RWPE2 (cell line): ENCODE measurements at regions not wholly inside any gene's neighbourhood (a gene's known extent, or its start where the extent isn't known, plus 50 kb on each side); places are given as distances from the start of the nearest gene placed in this dataset.

ENCODE experiments used
- ATAC-seq: fragments of 200-7000 bp; cut with Tn5 transposase; 3 replicates; pipeline ENCODE4 v1.9.1; 2021; ENCODE audit warnings: low read depth
- DNase-seq: peaks from one replicate; pipeline ENCODE4 v3.0.0-alpha.2; 2020; ENCODE audit warnings: low spot score
- H3K27ac ChIP-seq: fragments of 450-650 bp; 2 replicates; pipeline ENCODE4 v1.5.1; 2017; ENCODE audit warnings: mild to moderate bottlenecking; ENCODE audit not compliant: poor library complexity, severe bottlenecking
- H3K27me3 ChIP-seq: fragments of 250-450 bp; sonication (Bioruptor Pico); 2 replicates; pipeline ENCODE4 v1.5.1; 2021; ENCODE audit warnings: mild to moderate bottlenecking, moderate library complexity; ENCODE audit not compliant: insufficient read depth, poor library complexity, severe bottlenecking
- H3K36me3 ChIP-seq: fragments of 250-450 bp; sonication (Bioruptor Pico); 2 replicates; pipeline ENCODE4 v1.5.1; 2020; ENCODE audit warnings: low read depth, mild to moderate bottlenecking, moderate library complexity
- H3K4me1 ChIP-seq: fragments of 250-450 bp; sonication (Bioruptor Pico); 2 replicates; pipeline ENCODE4 v1.5.1; 2021; ENCODE audit warnings: mild to moderate bottlenecking, moderate library complexity; ENCODE audit not compliant: insufficient read depth, poor library complexity, severe bottlenecking
- H3K4me3 ChIP-seq: fragments of 250-450 bp; sonication (Bioruptor Pico); 2 replicates; pipeline ENCODE4 v1.5.1; 2021; ENCODE audit warnings: mild to moderate bottlenecking, moderate library complexity; ENCODE audit not compliant: severe bottlenecking
- H3K9me3 ChIP-seq: fragments of 250-450 bp; sonication (Bioruptor Pico); 2 replicates; pipeline ENCODE4 v1.5.1; 2021; ENCODE audit warnings: mild to moderate bottlenecking, moderate library complexity; ENCODE audit not compliant: severe bottlenecking
- TF ChIP-seq, protein P1 (sequence below): fragments of 450-650 bp; IDR thresholded peaks from one replicate; pipeline ENCODE4 v1.5.1; 2017; ENCODE audit warnings: mild to moderate bottlenecking, moderate library complexity; ENCODE audit not compliant: poor library complexity, severe bottlenecking

DNA sequence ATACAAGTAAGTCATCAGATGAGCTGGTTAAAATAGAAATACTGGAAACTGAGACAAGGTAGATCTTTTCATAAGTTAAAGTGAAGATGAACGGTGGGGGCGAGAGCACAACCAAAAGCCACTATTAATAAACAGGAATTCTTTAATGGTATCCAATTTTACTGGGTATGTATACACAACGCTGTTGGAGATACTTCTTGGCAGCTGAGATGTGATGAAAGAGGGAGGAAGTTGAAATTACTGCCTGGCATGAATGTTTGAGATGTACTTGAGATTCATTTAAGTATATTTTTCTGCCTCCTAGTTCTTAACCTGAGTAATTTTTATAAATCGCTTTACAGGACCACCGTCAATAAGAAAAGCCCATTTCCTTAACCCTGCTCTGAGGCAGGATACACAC is 110.0 kb upstream of the ZRANB2 start:
- H3K4me1 ChIP-seq, result no peaks in the 10 kb centered on the region
- DNase-seq (no peak), ATAC-seq (no peak)
- TF ChIP-seq, protein P1, sequence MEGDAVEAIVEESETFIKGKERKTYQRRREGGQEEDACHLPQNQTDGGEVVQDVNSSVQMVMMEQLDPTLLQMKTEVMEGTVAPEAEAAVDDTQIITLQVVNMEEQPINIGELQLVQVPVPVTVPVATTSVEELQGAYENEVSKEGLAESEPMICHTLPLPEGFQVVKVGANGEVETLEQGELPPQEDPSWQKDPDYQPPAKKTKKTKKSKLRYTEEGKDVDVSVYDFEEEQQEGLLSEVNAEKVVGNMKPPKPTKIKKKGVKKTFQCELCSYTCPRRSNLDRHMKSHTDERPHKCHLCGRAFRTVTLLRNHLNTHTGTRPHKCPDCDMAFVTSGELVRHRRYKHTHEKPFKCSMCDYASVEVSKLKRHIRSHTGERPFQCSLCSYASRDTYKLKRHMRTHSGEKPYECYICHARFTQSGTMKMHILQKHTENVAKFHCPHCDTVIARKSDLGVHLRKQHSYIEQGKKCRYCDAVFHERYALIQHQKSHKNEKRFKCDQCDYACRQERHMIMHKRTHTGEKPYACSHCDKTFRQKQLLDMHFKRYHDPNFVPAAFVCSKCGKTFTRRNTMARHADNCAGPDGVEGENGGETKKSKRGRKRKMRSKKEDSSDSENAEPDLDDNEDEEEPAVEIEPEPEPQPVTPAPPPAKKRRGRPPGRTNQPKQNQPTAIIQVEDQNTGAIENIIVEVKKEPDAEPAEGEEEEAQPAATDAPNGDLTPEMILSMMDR, result no peak
- H3K27me3 ChIP-seq, result no peaks in the 10 kb centered on the region
- H3K36me3 ChIP-seq, result no peaks in the 10 kb centered on the region
- H3K4me3 ChIP-seq, result no peak overlapping the region
- no peak overlapping the region for H3K27ac ChIP-seq
- H3K9me3 ChIP-seq, result no peaks in the 10 kb centered on the region

DNA sequence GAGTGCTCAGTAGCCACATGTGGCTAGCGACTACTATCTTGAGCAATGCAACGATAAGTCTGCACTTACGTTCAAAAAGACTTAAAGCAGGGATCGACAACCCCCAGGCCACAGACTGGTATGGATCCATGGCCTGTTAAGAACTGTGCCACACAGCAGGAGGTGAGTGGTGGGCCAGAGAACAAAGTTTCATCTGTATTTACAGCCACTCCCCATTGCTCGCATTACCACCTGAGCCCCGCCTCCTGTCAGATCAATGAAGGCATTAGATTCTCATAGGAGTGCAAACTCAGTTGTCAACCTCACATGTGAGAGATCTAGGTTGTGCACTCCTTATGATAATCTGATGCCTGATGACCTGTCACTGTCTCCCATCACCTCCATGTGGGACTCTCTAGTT is 103.6 kb upstream of the ZRANB2 start:
- Histone ChIP-seq H3K36me3 (no peaks in the 10 kb centered on the region), H3K27me3 (no peaks in the 10 kb centered on the region), H3K4me1 (no peaks in the 10 kb centered on the region), H3K9me3 (no peaks in the 10 kb centered on the region), H3K4me3 (no peak overlapping the region), H3K27ac (no peak overlapping the region)
- no peak for DNase-seq
- TF ChIP-seq, protein P1, result no peak
- no peak for ATAC-seq

DNA sequence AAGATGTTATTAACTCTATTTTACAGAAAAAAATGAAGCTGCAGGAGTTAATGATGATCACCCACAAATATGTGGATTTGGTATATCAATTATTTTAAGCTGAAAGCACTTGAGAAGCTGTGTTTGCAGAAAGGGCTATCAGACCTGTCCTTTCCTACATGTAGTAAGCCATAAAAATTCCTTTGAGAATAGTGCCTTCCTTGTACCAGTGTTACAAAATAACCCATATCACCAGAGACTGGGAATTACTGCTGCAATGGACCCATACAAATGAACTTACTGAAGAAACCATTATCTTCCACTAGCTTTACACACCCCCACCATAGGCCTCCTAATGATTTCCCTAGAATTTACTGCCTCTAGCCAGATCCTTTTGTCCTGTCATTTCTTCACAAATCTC is 99.2 kb upstream of the ZRANB2 start:
- ATAC-seq (no peak), DNase-seq (no peak)
- Histone ChIP-seq H3K36me3 (no peaks in the 10 kb centered on the region), H3K27me3 (no peaks in the 10 kb centered on the region), H3K4me3 (no peak overlapping the region), H3K4me1 (no peaks in the 10 kb centered on the region), H3K9me3 (no peaks in the 10 kb centered on the region), H3K27ac (no peak overlapping the region)
- TF ChIP-seq, protein P1, result no peak

DNA sequence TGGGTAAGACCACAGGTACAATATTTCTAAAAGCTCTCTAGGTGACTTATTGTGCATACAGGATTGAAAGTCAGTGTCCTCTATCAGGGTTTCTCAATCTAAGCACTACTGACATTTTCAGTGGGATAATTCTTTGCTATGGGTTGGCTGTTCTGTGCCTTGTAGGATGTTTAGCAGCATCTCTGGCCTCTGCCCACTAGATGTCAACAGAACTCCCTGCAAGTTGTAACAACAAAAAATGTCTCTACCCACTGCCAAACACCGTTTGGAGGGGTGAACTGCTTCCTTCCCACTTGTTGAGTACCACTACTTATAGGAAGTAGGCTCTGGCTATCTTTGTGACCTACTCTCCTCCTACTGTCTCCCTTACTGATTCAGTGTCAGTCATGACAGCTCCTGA is 90.1 kb upstream of the ZRANB2 start:
- TF ChIP-seq, protein P1, result no peak
- no peaks in the 10 kb centered on the region for H3K27me3 ChIP-seq
- no peaks in the 10 kb centered on the region for H3K9me3 ChIP-seq
- no peaks in the 10 kb centered on the region for H3K4me1 ChIP-seq
- H3K36me3 ChIP-seq, result no peaks in the 10 kb centered on the region
- DNase-seq (no peak), ATAC-seq (no peak)
- no peak overlapping the region for H3K4me3 ChIP-seq
- no peak overlapping the region for H3K27ac ChIP-seq

DNA sequence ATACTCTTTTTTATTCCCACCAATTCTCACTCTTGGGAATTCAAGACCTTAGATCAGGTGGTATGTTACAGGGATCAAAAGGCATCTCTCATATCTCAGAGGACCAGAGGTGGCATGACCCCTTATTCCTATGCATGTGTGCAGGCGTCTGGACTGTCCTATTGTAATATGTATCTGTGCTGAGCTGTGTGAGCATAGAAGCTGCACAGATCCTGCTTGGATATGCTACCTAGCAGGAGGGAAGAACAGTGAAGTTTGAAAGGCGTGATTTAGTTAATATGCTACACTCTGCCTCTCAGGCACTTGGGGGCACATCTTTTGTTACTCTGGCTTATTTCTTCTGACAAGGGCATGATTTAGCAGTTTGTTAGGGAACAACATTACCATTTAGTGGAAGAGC is 86.7 kb upstream of the ZRANB2 start:
- H3K9me3 ChIP-seq, result no peaks in the 10 kb centered on the region
- H3K4me1 ChIP-seq, result no peaks in the 10 kb centered on the region
- TF ChIP-seq, protein P1, result no peak
- no peak for ATAC-seq
- no peak overlapping the region for H3K27ac ChIP-seq
- H3K36me3 ChIP-seq, result no peaks in the 10 kb centered on the region
- H3K4me3 ChIP-seq, result no peak overlapping the region
- DNase-seq, result no peak
- no peaks in the 10 kb centered on the region for H3K27me3 ChIP-seq
